Fibroblast of mammary gland (primary cell): ENCODE measurements at regions not wholly inside any gene's neighbourhood (a gene's known extent, or its start where the extent isn't known, plus 50 kb on each side); places are given as distances from the start of the nearest gene placed in this dataset.

Source experiments
- DNase-seq: peaks from one replicate; pipeline ENCODE4 v3.0.0-alpha.2; 2010; ENCODE audit warnings: low read depth
- H3K4me3 ChIP-seq: 2 replicates; pipeline ENCODE4 v1.5.1; 2011; ENCODE audit warnings: low read depth, mild to moderate bottlenecking, low read length, moderate library complexity; ENCODE audit not compliant: control insufficient read depth
- CTCF ChIP-seq: conservative IDR thresholded peaks from 2 replicates; pipeline ENCODE4 v1.5.1; 2011; ENCODE audit warnings: low read depth, low read length, inconsistent platforms; ENCODE audit not compliant: control insufficient read depth, insufficient read depth

GRCh38 chr14:40096968-40097367, 664.7 kb upstream of the FBXO33 start:
- no peak for TF ChIP-seq CTCF
- no peak for DNase-seq
- no peak overlapping the region for H3K4me3 ChIP-seq

GRCh38 chr14:40093800-40094199, 661.6 kb upstream of the FBXO33 start:
- TF ChIP-seq CTCF = no peak
- no peak for DNase-seq
- no peak overlapping the region for H3K4me3 ChIP-seq

GRCh38 chr14:40074169-40074568, 641.9 kb upstream of the FBXO33 start:
- DNase-seq = no peak
- H3K4me3 ChIP-seq = no peak overlapping the region
- no peak for TF ChIP-seq CTCF

GRCh38 chr14:40072175-40072574, 639.9 kb upstream of the FBXO33 start:
- H3K4me3 ChIP-seq = no peak overlapping the region
- TF ChIP-seq CTCF = no peak
- DNase-seq = no peak

- no peak overlapping the region for H3K4me3 ChIP-seq
- no peak for TF ChIP-seq CTCF
- no peak for DNase-seq
Observed at GRCh38 chr14:40058901-40059897, 627.0 kb upstream of the FBXO33 start.

- TF ChIP-seq CTCF = no peak
- no peak overlapping the region for H3K4me3 ChIP-seq
- no peak for DNase-seq
Observed at GRCh38 chr14:40053416-40053815, 621.2 kb upstream of the FBXO33 start.
